H9 (cell line): ENCODE measurements at regions not wholly inside any gene's neighbourhood (a gene's known extent, or its start where the extent isn't known, plus 50 kb on each side); places are given as distances from the start of the nearest gene placed in this dataset.

Experiments used
- DNase-seq: peaks from one replicate; pipeline ENCODE4 v3.0.0-alpha.2; 2017
- H2AFZ ChIP-seq: one replicate; pipeline ENCODE4 v1.6.1; 2013; ENCODE audit warnings: mild to moderate bottlenecking, low read length, control low read depth, moderate library complexity
- H2AK5ac ChIP-seq: 2 replicates; pipeline ENCODE4 v1.6.1; 2013; ENCODE audit warnings: low read length, control low read depth, mixed read lengths; ENCODE audit not compliant: insufficient read length
- H2BK120ac ChIP-seq: one replicate; pipeline ENCODE4 v1.6.1; 2013; ENCODE audit warnings: low read depth, mild to moderate bottlenecking, low read length, control low read depth, inconsistent platforms; ENCODE audit not compliant: poor library complexity, severe bottlenecking
- H2BK12ac ChIP-seq: 2 replicates; pipeline ENCODE4 v1.6.1; 2013; ENCODE audit warnings: low read length, control low read depth, mixed read lengths, low read depth; ENCODE audit not compliant: insufficient read length
- H2BK15ac ChIP-seq: 2 replicates; pipeline ENCODE4 v1.6.1; 2013; ENCODE audit warnings: low read depth, low read length, control low read depth
- H2BK20ac ChIP-seq: one replicate; pipeline ENCODE4 v1.6.1; 2013; ENCODE audit warnings: low read depth, mild to moderate bottlenecking, low read length, control low read depth, inconsistent platforms; ENCODE audit not compliant: poor library complexity, severe bottlenecking
- H2BK5ac ChIP-seq: 2 replicates; pipeline ENCODE4 v1.6.1; 2013; ENCODE audit warnings: low read length, control low read depth, mixed read lengths; ENCODE audit not compliant: insufficient read length
- H3K14ac ChIP-seq: 2 replicates; pipeline ENCODE4 v1.6.1; 2013; ENCODE audit warnings: low read length, control low read depth; ENCODE audit not compliant: insufficient read depth
- H3K18ac ChIP-seq: 2 replicates; pipeline ENCODE4 v1.6.1; 2013; ENCODE audit warnings: low read depth, mild to moderate bottlenecking, mixed read lengths, low read length, control low read depth; ENCODE audit not compliant: insufficient read length
- H3K23ac ChIP-seq: 2 replicates; pipeline ENCODE4 v1.6.1; 2013; ENCODE audit warnings: low read length, control low read depth, mixed read lengths, low read depth; ENCODE audit not compliant: insufficient read length
- H3K23me2 ChIP-seq: 2 replicates; pipeline ENCODE4 v1.6.1; 2013; ENCODE audit warnings: low read depth, mild to moderate bottlenecking, mixed read lengths, low read length, control low read depth; ENCODE audit not compliant: insufficient read length, poor library complexity, severe bottlenecking
- H3K27ac ChIP-seq: 2 replicates; pipeline ENCODE4 v1.5.1; 2013; ENCODE audit warnings: low read length, control low read depth, mixed read lengths, low read depth; ENCODE audit not compliant: insufficient read length
- H3K27me3 ChIP-seq: 2 replicates; pipeline ENCODE4 v1.6.1; 2013; ENCODE audit warnings: low read length, control low read depth, inconsistent platforms; ENCODE audit not compliant: insufficient read depth
- H3K4ac ChIP-seq: 2 replicates; pipeline ENCODE4 v1.6.1; 2013; ENCODE audit warnings: low read depth, mild to moderate bottlenecking, control low read depth, inconsistent platforms, low read length, moderate library complexity
- H3K4me1 ChIP-seq: 2 replicates; pipeline ENCODE4 v1.6.1; 2013; ENCODE audit warnings: low read length, control low read depth, inconsistent platforms; ENCODE audit not compliant: insufficient read depth
- H3K4me2 ChIP-seq: 2 replicates; pipeline ENCODE4 v1.6.1; 2013; ENCODE audit warnings: low read length, control low read depth, mixed read lengths; ENCODE audit not compliant: insufficient read length, insufficient read depth
- H3K56ac ChIP-seq: 2 replicates; pipeline ENCODE4 v1.6.1; 2013; ENCODE audit warnings: low read depth, mild to moderate bottlenecking, mixed read lengths, low read length, control low read depth; ENCODE audit not compliant: insufficient read length
- H3K79me1 ChIP-seq: 2 replicates; pipeline ENCODE4 v1.6.1; 2013; ENCODE audit warnings: low read depth, mild to moderate bottlenecking, moderate library complexity, low read length, control low read depth, inconsistent platforms; ENCODE audit not compliant: insufficient read depth, poor library complexity, severe bottlenecking
- H3K79me2 ChIP-seq: 2 replicates; pipeline ENCODE4 v1.6.1; 2013; ENCODE audit warnings: low read length, control low read depth, inconsistent platforms; ENCODE audit not compliant: insufficient read depth
- H3K9ac ChIP-seq: 2 replicates; pipeline ENCODE4 v1.6.1; 2013; ENCODE audit warnings: low read length, control low read depth, mixed read lengths; ENCODE audit not compliant: insufficient read length; ENCODE audit errors: extremely low read depth
- H3K9me3 ChIP-seq: one replicate; pipeline ENCODE4 v1.6.1; 2013; ENCODE audit warnings: low read depth, low read length, inconsistent platforms; ENCODE audit not compliant: control insufficient read depth
- H3T11ph ChIP-seq: one replicate; pipeline ENCODE4 v1.6.1; 2013; ENCODE audit warnings: mild to moderate bottlenecking, low read length, control low read depth, inconsistent platforms
- H4K20me1 ChIP-seq: one replicate; pipeline ENCODE4 v1.6.1; 2013; ENCODE audit not compliant: control insufficient read depth, insufficient read length, insufficient read depth
- H4K5ac ChIP-seq: 2 replicates; pipeline ENCODE4 v1.6.1; 2013; ENCODE audit warnings: low read depth, mild to moderate bottlenecking, mixed read lengths, low read length, control low read depth; ENCODE audit not compliant: insufficient read length
- H4K8ac ChIP-seq: replicated peaks from 2 replicates; pipeline ENCODE4 v1.6.1; 2013; ENCODE audit warnings: low read length, control low read depth, mixed read lengths, low read depth; ENCODE audit not compliant: insufficient read length
- H4K91ac ChIP-seq: 2 replicates; pipeline ENCODE4 v1.6.1; 2013; ENCODE audit warnings: low read depth, mild to moderate bottlenecking, moderate library complexity, mixed read lengths, low read length, control low read depth; ENCODE audit not compliant: insufficient read length
- H3K27ac Mint-ChIP-seq, 3 experiments: 2 replicates in 2 of 3; 3 replicates in 1 of 3; pipeline ENCODE4 v1.8.0; 2020 to 2021; ENCODE audit warnings: mixed read lengths in 3 of 3, mild to moderate bottlenecking in 1 of 3, moderate library complexity in 1 of 3
- H3K27me3 Mint-ChIP-seq: 2 replicates; pipeline ENCODE4 v1.8.0; 2021; ENCODE audit warnings: low read depth, mild to moderate bottlenecking, moderate library complexity, mixed read lengths
- H3K36me3 Mint-ChIP-seq, 3 experiments: 2 replicates in 2 of 3; 3 replicates in 1 of 3; pipeline ENCODE4 v1.8.0; 2020 to 2021; ENCODE audit warnings: low read depth in 3 of 3, mixed read lengths in 3 of 3; ENCODE audit not compliant: insufficient read depth in 1 of 3
- H3K4me1 Mint-ChIP-seq, 2 experiments: 2 replicates each; pipeline ENCODE4 v1.8.0; 2020; ENCODE audit warnings: mixed read lengths in 2 of 2
- H3K4me3 Mint-ChIP-seq, 2 experiments: 2 replicates in 1 of 2; 3 replicates in 1 of 2; pipeline ENCODE4 v1.8.0; 2020 to 2021; ENCODE audit warnings: mild to moderate bottlenecking in 2 of 2, mixed read lengths in 2 of 2, moderate library complexity in 1 of 2
- H3K9me3 Mint-ChIP-seq, 2 experiments: 2 replicates in 1 of 2; 3 replicates in 1 of 2; pipeline ENCODE4 v1.8.0; 2020; ENCODE audit warnings: mild to moderate bottlenecking in 2 of 2, mixed read lengths in 2 of 2, moderate library complexity in 1 of 2
- CTCF ChIP-seq: fragments of 200-600 bp; sonication (generic); conservative IDR thresholded peaks from 3 replicates; pipeline ENCODE4 v1.8.0; 2021; ENCODE audit warnings: antibody characterized with exemption, mild to moderate bottlenecking
- WGBS: extraction: QIAGEN DNeasy Blood & Tissue Kit; methylation state at CpG from one replicate; pipeline ENCODE4 v1.1.7; 2013; ENCODE audit warnings: missing lambda C conversion rate, low lambda C conversion rate, mixed read lengths; ENCODE audit not compliant: insufficient read length; ENCODE audit errors: extremely low coverage; 5-methylcytosine and 5-hydroxymethylcytosine counted together

GRCh38 chr4:123072060-123072459 lies 149.7 kb upstream of the NUDT6 start:
- Histone ChIP-seq H3K79me2 (no peaks in the 10 kb centered on the region), H3K9ac (no peak overlapping the region), H2BK15ac (no peak overlapping the region), H3K18ac (no peak overlapping the region), H3K56ac (no peak overlapping the region), H4K8ac (no peak overlapping the region), H2AFZ (no peak overlapping the region), H3K14ac (no peak overlapping the region), H3K9me3 (no peaks in the 10 kb centered on the region), H3K4ac (no peak overlapping the region), H3K4me2 (no peak overlapping the region), H2AK5ac (no peak overlapping the region), H4K5ac (no peak overlapping the region), H3K23ac (no peak overlapping the region), H3T11ph (no peak overlapping the region), H4K91ac (no peak overlapping the region), H3K23me2 (no peaks in the 10 kb centered on the region), H2BK20ac (no peak overlapping the region), H3K4me1 (no peaks in the 10 kb centered on the region), H4K20me1 (no peaks in the 10 kb centered on the region), H2BK5ac (no peak overlapping the region), H2BK12ac (no peak overlapping the region), H3K27ac (no peak overlapping the region), H3K79me1 (no peaks in the 10 kb centered on the region), H2BK120ac (no peak overlapping the region), H3K27me3 (no peaks in the 10 kb centered on the region)
- TF ChIP-seq CTCF, result no peak
- H3K4me3 Mint-ChIP-seq, result no peak overlapping the region
- H3K27me3 Mint-ChIP-seq, result no peaks in the 10 kb centered on the region
- DNase-seq, result no peak
- no peak overlapping the region for H3K27ac Mint-ChIP-seq
- WGBS, result no CpG with 5 or more reads among the region's 1 CpG
- H3K9me3 Mint-ChIP-seq, result no peaks in the 10 kb centered on the region
- 0 out of 7 replicates have a peak, but pooled peaks cover 0 to 2% (median 0%) of the 10 kb centered on the region in 3 experiments for H3K36me3 Mint-ChIP-seq
- H3K4me1 Mint-ChIP-seq, result no peaks in the 10 kb centered on the region
